ENCODE measurements at regions not wholly inside any gene's neighbourhood (a gene's known extent, or its start where the extent isn't known, plus 50 kb on each side); places are given as distances from the start of the nearest gene placed in this dataset.

GRCh38 chr15:36265422-36265821 is 314.0 kb upstream of the CDIN1 start:
- H3K36me3 ChIP-seq (ENCODE audit: control insufficient read depth, insufficient read depth, low read length) = no peaks in the 10 kb centered on the region
- ChIA-PET CTCF (no interaction called here), POLR2A (no interaction called here)
- no peaks in the 10 kb centered on the region for H3K9me3 Mint-ChIP-seq (ENCODE audit: unreplicated experiment)
- no peak overlapping the region for H3K4me3 Mint-ChIP-seq (ENCODE audit: unreplicated experiment)
- no peaks in the 10 kb centered on the region for H3K4me1 Mint-ChIP-seq (ENCODE audit: low read depth, unreplicated experiment)
- H3K27me3 Mint-ChIP-seq (ENCODE audit: insufficient read depth, unreplicated experiment) = no peaks in the 10 kb centered on the region
- H3K4me1 ChIP-seq = no peaks in the 10 kb centered on the region
- no peak for DNase-seq
- H3K27ac Mint-ChIP-seq (ENCODE audit: unreplicated experiment) = no peak overlapping the region
- no TSS peak for BruUV-seq (replicated peaks)
- no peaks in the 10 kb centered on the region for H3K36me3 Mint-ChIP-seq (ENCODE audit: insufficient read depth, unreplicated experiment)
- H3K27me3 ChIP-seq (replicated peaks; ENCODE audit: control insufficient read depth, insufficient read depth, low read length) = no peaks in the 10 kb centered on the region
- TF ChIP-seq CTCF (IDR thresholded peaks at IDR 0.05; ENCODE audit: insufficient read depth in 1 of 2, low read depth in 1 of 2, low read length in 1 of 2, severe bottlenecking in 1 of 2, unreplicated experiment in 1 of 2) = no peak
- intact Hi-C loops (cut with micrococcal nuclease; ENCODE audit: unreplicated experiment) = no loop called here
- H3K9me3 ChIP-seq = no peaks in the 10 kb centered on the region
- H3K4me3 ChIP-seq (ENCODE audit: low read depth, low read length) = no peak overlapping the region

DNA sequence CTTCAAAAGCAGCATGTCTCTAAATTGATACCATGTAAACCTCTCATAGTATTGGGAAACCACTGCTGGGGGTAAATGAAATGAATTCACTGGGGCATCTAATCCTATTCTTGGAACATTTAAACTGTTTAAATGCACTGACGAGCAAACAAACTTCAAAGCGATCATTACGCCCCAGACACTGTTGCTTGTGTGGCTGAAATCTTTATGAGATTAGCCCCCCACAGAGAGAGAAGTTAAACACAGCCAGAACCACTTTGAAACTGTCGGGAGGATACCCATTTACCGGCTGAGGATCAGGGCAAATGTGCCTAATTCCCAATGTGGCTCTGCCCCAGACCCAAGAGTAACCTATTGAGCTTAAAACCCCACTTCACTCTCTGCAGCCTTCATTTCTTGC is 308.4 kb upstream of the CDIN1 start:
- CTCF ChIA-PET = no interaction called here
- H3K27me3 Mint-ChIP-seq (ENCODE audit: insufficient read depth, unreplicated experiment) = no peaks in the 10 kb centered on the region
- Histone ChIP-seq H3K4me3 (ENCODE audit: low read depth, low read length) (no peak overlapping the region), H3K4me1 (no peaks in the 10 kb centered on the region), H3K27me3 (replicated peaks; ENCODE audit: control insufficient read depth, insufficient read depth, low read length) (no peaks in the 10 kb centered on the region; the same call in 1 of the 2 replicates), H3K9me3 (no peaks in the 10 kb centered on the region), H3K36me3 (ENCODE audit: control insufficient read depth, insufficient read depth, low read length) (no peaks in the 10 kb centered on the region)
- POLR2A ChIA-PET = no interaction called here
- H3K4me1 Mint-ChIP-seq (ENCODE audit: low read depth, unreplicated experiment) = no peaks in the 10 kb centered on the region
- H3K36me3 Mint-ChIP-seq (ENCODE audit: insufficient read depth, unreplicated experiment) = no peaks in the 10 kb centered on the region
- DNase-seq = no peak
- no peak for TF ChIP-seq CTCF (IDR thresholded peaks at IDR 0.05; ENCODE audit: insufficient read depth in 1 of 2, low read depth in 1 of 2, low read length in 1 of 2, severe bottlenecking in 1 of 2, unreplicated experiment in 1 of 2)
- BruUV-seq (replicated peaks) = no TSS peak
- intact Hi-C loops (cut with micrococcal nuclease; ENCODE audit: unreplicated experiment) = no loop called here
- H3K4me3 Mint-ChIP-seq (ENCODE audit: unreplicated experiment) = no peak overlapping the region
- no peak overlapping the region for H3K27ac Mint-ChIP-seq (ENCODE audit: unreplicated experiment)
- peaks cover 2% of the 10 kb centered on the region for H3K9me3 Mint-ChIP-seq (ENCODE audit: unreplicated experiment)

DNA sequence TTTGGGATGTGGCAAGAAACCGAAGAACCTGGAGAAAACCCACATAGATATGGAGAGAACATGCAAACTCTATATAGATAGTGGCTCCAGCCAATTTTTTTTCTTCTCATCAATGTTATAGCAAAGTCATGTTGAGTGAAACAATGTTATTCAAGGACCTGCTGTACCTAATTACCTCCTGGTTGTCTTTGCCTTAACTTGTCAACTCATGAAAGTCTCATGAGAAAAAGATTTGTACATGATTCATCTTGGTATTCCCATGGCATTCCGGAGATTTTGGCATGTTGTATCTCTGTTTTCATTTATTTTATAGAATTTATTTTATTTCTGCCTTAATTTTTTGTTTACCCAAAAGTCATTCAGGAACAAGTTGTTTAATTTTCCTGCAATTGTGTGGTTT is 303.8 kb upstream of the CDIN1 start:
- intact Hi-C loops (cut with micrococcal nuclease; ENCODE audit: unreplicated experiment) = no loop called here
- Mint-ChIP-seq H3K9me3 (ENCODE audit: unreplicated experiment) (peaks cover 12% of the 10 kb centered on the region), H3K36me3 (ENCODE audit: insufficient read depth, unreplicated experiment) (no peaks in the 10 kb centered on the region), H3K4me1 (ENCODE audit: low read depth, unreplicated experiment) (no peaks in the 10 kb centered on the region), H3K4me3 (ENCODE audit: unreplicated experiment) (no peak overlapping the region), H3K27ac (ENCODE audit: unreplicated experiment) (no peak overlapping the region), H3K27me3 (ENCODE audit: insufficient read depth, unreplicated experiment) (no peaks in the 10 kb centered on the region)
- TF ChIP-seq CTCF (IDR thresholded peaks at IDR 0.05; ENCODE audit: insufficient read depth in 1 of 2, low read depth in 1 of 2, low read length in 1 of 2, severe bottlenecking in 1 of 2, unreplicated experiment in 1 of 2) = no peak
- Histone ChIP-seq H3K27me3 (replicated peaks; ENCODE audit: control insufficient read depth, insufficient read depth, low read length) (no peaks in the 10 kb centered on the region; the same call in 1 of the 2 replicates), H3K4me1 (no peaks in the 10 kb centered on the region), H3K36me3 (ENCODE audit: control insufficient read depth, insufficient read depth, low read length) (no peaks in the 10 kb centered on the region), H3K4me3 (ENCODE audit: low read depth, low read length) (no peak overlapping the region), H3K9me3 (peaks cover 9% of the 10 kb centered on the region)
- DNase-seq = no peak
- ChIA-PET CTCF (no interaction called here), POLR2A (no interaction called here)
- no TSS peak for BruUV-seq (replicated peaks)

All from Caco-2 (cell line).